H1 (cell line): ENCODE measurements at regions not wholly inside any gene's neighbourhood (a gene's known extent, or its start where the extent isn't known, plus 50 kb on each side); places are given as distances from the start of the nearest gene placed in this dataset.
"Not testable (repeated sequence)": the region's sequence is repeated elsewhere in the genome, so short reads cannot be mapped to it uniquely, and the experiment has no call there.

Source experiments
- CTCF ChIA-PET: fragments of 300-600 bp; sonication (Branson Sonifier 250); formaldehyde crosslinking; loops from one replicate; lab custom pipeline; 2021; ENCODE audit not compliant: partially characterized antibody; lab: Charles Lee
- POLR2A ChIA-PET: fragments of 300-600 bp; sonication (Branson Sonifier 250); formaldehyde crosslinking; loops from one replicate; lab custom pipeline; 2021; ENCODE audit warnings: inconsistent platforms; ENCODE audit not compliant: partially characterized antibody; lab: Charles Lee
- DNase-seq, 2 experiments: peaks; one replicate each; pipeline versions ENCODE4 v3.0.0 to v3.0.0-alpha.2; 2010 to 2022; ENCODE audit warnings: low spot score in 2 of 2, low read depth in 1 of 2, mixed read lengths in 1 of 2
- FAIRE-seq: peaks from 2 replicates; lab custom pipeline; 2011; peaks lifted over from hg19 to GRCh38; lab: Jason Lieb, UNC
- H2AFZ ChIP-seq: 2 replicates; pipeline ENCODE4 v1.8.1; 2012; ENCODE audit warnings: low read length, inconsistent platforms
- H2AK5ac ChIP-seq: 2 replicates; pipeline ENCODE4 v1.6.1; 2013; ENCODE audit warnings: low read depth, low read length
- H2BK120ac ChIP-seq: replicated peaks from 2 replicates; pipeline ENCODE3; 2013; ENCODE audit warnings: low read depth, low read length, inconsistent platforms
- H2BK12ac ChIP-seq: 2 replicates; pipeline ENCODE4 v1.6.1; 2013; ENCODE audit warnings: low read depth, low read length
- H2BK15ac ChIP-seq: 2 replicates; pipeline ENCODE4 v1.6.1; 2013; ENCODE audit warnings: low read length
- H2BK20ac ChIP-seq: 2 replicates; pipeline ENCODE4 v1.6.1; 2013; ENCODE audit warnings: low read length
- H2BK5ac ChIP-seq: 2 replicates; pipeline ENCODE4 v1.6.1; 2013; ENCODE audit warnings: low read depth, low read length
- H3K14ac ChIP-seq: 2 replicates; pipeline ENCODE4 v1.6.1; 2013; ENCODE audit warnings: inconsistent platforms; ENCODE audit not compliant: insufficient read length
- H3K18ac ChIP-seq: 2 replicates; pipeline ENCODE4 v1.6.1; 2013; ENCODE audit warnings: low read length; ENCODE audit errors: extremely low read depth
- H3K23ac ChIP-seq: 2 replicates; pipeline ENCODE4 v1.6.1; 2013; ENCODE audit warnings: inconsistent platforms; ENCODE audit not compliant: insufficient read length
- H3K23me2 ChIP-seq: 2 replicates; pipeline ENCODE4 v1.6.1; 2013; ENCODE audit warnings: low read depth, low read length
- H3K27ac ChIP-seq: 2 replicates; pipeline ENCODE4 v1.6.1; 2011; ENCODE audit warnings: low read depth, low read length, inconsistent platforms
- H3K27me3 ChIP-seq, 4 experiments: replicated peaks in 1 of 4; 1 replicate in 1 of 4; 2 replicates in 3 of 4; pipeline versions ENCODE4 v1.6.1 to v1.8.1; 2011 to 2013; ENCODE audit warnings: low read length in 3 of 4, mild to moderate bottlenecking in 3 of 4, inconsistent platforms in 2 of 4, mixed read lengths in 2 of 4, moderate library complexity in 1 of 4; ENCODE audit not compliant: control insufficient read depth in 3 of 4, insufficient read depth in 3 of 4; ENCODE audit errors: extremely low read depth in 1 of 4
- H3K36me3 ChIP-seq, 4 experiments: 2 replicates each; pipeline versions ENCODE4 v1.6.1 to v1.8.1; 2011 to 2013; ENCODE audit warnings: mild to moderate bottlenecking in 4 of 4, low read length in 3 of 4, moderate library complexity in 2 of 4, control low read depth in 1 of 4, inconsistent platforms in 1 of 4; ENCODE audit not compliant: insufficient read depth in 4 of 4, control insufficient read depth in 2 of 4
- H3K4ac ChIP-seq: replicated peaks from 2 replicates; pipeline ENCODE3; 2013; ENCODE audit warnings: low read length, low read depth, mixed read lengths, inconsistent platforms; ENCODE audit not compliant: insufficient read length
- H3K4me1 ChIP-seq, 4 experiments: replicated peaks in 1 of 4; 1 replicate in 1 of 4; 2 replicates in 3 of 4; pipeline versions ENCODE4 v1.6.1 to v1.8.1; 2011 to 2013; ENCODE audit warnings: low read length in 3 of 4, inconsistent platforms in 2 of 4, mixed read lengths in 1 of 4; ENCODE audit not compliant: insufficient read depth in 4 of 4, control insufficient read depth in 3 of 4
- H3K4me2 ChIP-seq, 2 experiments: 2 replicates each; pipeline versions ENCODE4 v1.6.1 to v1.8.1; 2011 to 2013; ENCODE audit warnings: low read depth in 2 of 2, low read length in 2 of 2, control low read depth in 1 of 2, inconsistent platforms in 1 of 2, mild to moderate bottlenecking in 1 of 2; ENCODE audit not compliant: insufficient read depth in 1 of 2
- H3K4me3 ChIP-seq, 4 experiments: fragments of 200-600, 300-600 bp in 1 of 4; sonication (generic), shearing (Covaris generic), sonication (Bioruptor Twin) in 1 of 4; 2 replicates each; pipeline versions ENCODE4 v1.5.1 to v1.8.1; 2011 to 2016; ENCODE audit warnings: low read length in 4 of 4, low read depth in 3 of 4, control low read depth in 2 of 4, inconsistent platforms in 2 of 4, mild to moderate bottlenecking in 2 of 4, mixed read lengths in 1 of 4, moderate library complexity in 1 of 4; ENCODE audit not compliant: insufficient read depth in 2 of 4; ENCODE audit errors: extremely low read depth in 1 of 4
- H3K56ac ChIP-seq: replicated peaks from 2 replicates; pipeline ENCODE3; 2013; ENCODE audit warnings: low read depth, mild to moderate bottlenecking, mixed read lengths, low read length, inconsistent platforms; ENCODE audit not compliant: insufficient read length
- H3K79me1 ChIP-seq: 2 replicates; pipeline ENCODE4 v1.6.1; 2013; ENCODE audit warnings: low read depth, low read length, control low read depth
- H3K79me2 ChIP-seq, 2 experiments: 2 replicates each; pipeline versions ENCODE4 v1.6.1 to v1.8.1; 2012 to 2013; ENCODE audit warnings: low read length in 2 of 2, mild to moderate bottlenecking in 2 of 2, inconsistent platforms in 1 of 2; ENCODE audit not compliant: insufficient read depth in 2 of 2, control insufficient read depth in 1 of 2
- H3K9ac ChIP-seq, 4 experiments: replicated peaks in 1 of 4; 1 replicate in 1 of 4; 2 replicates in 3 of 4; pipeline versions ENCODE4 v1.6.1 to v1.8.1; 2011 to 2013; ENCODE audit warnings: low read depth in 3 of 4, low read length in 3 of 4, control low read depth in 2 of 4, mild to moderate bottlenecking in 2 of 4, moderate library complexity in 2 of 4, inconsistent platforms in 1 of 4; ENCODE audit errors: extremely low read depth in 1 of 4
- H3K9me3 ChIP-seq, 2 experiments: 2 replicates each; pipeline versions ENCODE4 v1.6.1 to v1.8.1; 2012 to 2013; ENCODE audit warnings: mild to moderate bottlenecking in 2 of 2, moderate library complexity in 2 of 2, control low read depth in 1 of 2, inconsistent platforms in 1 of 2, low read depth in 1 of 2, low read length in 1 of 2, mixed read lengths in 1 of 2; ENCODE audit not compliant: insufficient read depth in 2 of 2
- H4K20me1 ChIP-seq, 2 experiments: replicated peaks in 1 of 2; 2 replicates each; pipeline versions ENCODE3 to v1.8.1; 2011 to 2013; ENCODE audit warnings: inconsistent platforms in 2 of 2, low read length in 2 of 2, mild to moderate bottlenecking in 1 of 2; ENCODE audit not compliant: insufficient read depth in 2 of 2, control insufficient read depth in 1 of 2
- H4K5ac ChIP-seq: 2 replicates; pipeline ENCODE4 v1.6.1; 2013; ENCODE audit warnings: low read length, low read depth, mixed read lengths, inconsistent platforms; ENCODE audit not compliant: insufficient read length
- H4K8ac ChIP-seq: 2 replicates; pipeline ENCODE4 v1.8.0; 2013; ENCODE audit warnings: mild to moderate bottlenecking, moderate library complexity, low read length, inconsistent platforms; ENCODE audit not compliant: insufficient read depth; ENCODE audit errors: extremely low read depth
- H4K91ac ChIP-seq: replicated peaks from 2 replicates; pipeline ENCODE3; 2013; ENCODE audit warnings: low read length, mixed read lengths, inconsistent platforms; ENCODE audit not compliant: insufficient read length
- WGBS, 2 experiments: shearing (Covaris generic) in 1 of 2; methylation state at CpG; one replicate each; pipeline versions ENCODE4 v1.1.6 to v1.1.7; 2013 to 2015; ENCODE audit warnings: low lambda C conversion rate in 2 of 2, mixed read lengths in 2 of 2, inconsistent platforms in 1 of 2, low coverage in 1 of 2, missing lambda C conversion rate in 1 of 2; ENCODE audit not compliant: insufficient replicate concordance in 2 of 2, insufficient coverage in 1 of 2, insufficient read length in 1 of 2; ENCODE audit errors: extremely low coverage in 1 of 2, missing lambda C conversion rate in 1 of 2; 5-methylcytosine and 5-hydroxymethylcytosine counted together

DNA sequence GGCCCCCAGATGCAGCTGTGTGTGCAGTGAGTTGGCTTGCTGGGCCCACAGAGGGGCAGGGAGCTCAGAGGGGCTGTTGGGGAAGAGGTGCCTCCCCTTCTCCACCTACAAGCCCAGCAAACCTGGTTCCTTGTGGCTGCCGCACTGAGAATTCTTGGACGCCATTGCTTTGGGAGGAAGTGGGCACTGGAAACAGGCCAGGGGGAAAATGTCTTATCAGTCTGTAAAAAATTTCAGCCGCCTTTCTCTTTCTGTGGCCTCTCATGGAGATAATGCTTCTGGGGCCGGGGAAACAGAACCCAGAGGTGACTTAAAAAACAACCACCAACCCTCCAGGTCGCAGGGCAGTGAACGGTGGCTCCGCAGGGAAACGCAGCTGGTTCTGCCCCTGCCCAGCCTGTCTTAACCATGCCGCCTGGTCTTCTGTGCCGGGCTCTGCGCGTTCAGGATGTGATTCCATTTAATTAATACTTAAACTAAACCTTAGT lies 167.7 kb downstream of the LAT start:
- H4K5ac ChIP-seq, H3K9ac ChIP-seq, H2BK20ac ChIP-seq, H2BK12ac ChIP-seq, H3K9me3 ChIP-seq, H3K23me2 ChIP-seq, POLR2A ChIA-PET, H3K4me2 ChIP-seq, DNase-seq, H3K14ac ChIP-seq, H4K20me1 ChIP-seq, H3K18ac ChIP-seq, H2AFZ ChIP-seq, H4K8ac ChIP-seq, H3K4me3 ChIP-seq, H2AK5ac ChIP-seq, CTCF ChIA-PET, H3K79me2 ChIP-seq, H3K79me1 ChIP-seq, H3K27ac ChIP-seq, H3K27me3 ChIP-seq, H2BK120ac ChIP-seq, H3K56ac ChIP-seq, H3K23ac ChIP-seq, H2BK15ac ChIP-seq, H4K91ac ChIP-seq, FAIRE-seq, H3K36me3 ChIP-seq, H3K4ac ChIP-seq, H2BK5ac ChIP-seq: not testable (repeated sequence)
- H3K4me1 ChIP-seq, result peaks cover 2 to 10% (median 3%) of the 10 kb centered on the region in 4 experiments; a peak in 5 of 7 replicates
- 91% methylated on average over 12 of the region's 12 CpGs; no CpG with 5 or more reads in 1 of the 2 experiments for WGBS, 2 experiments
